HG03439 (cell line): ENCODE measurements at regions not wholly inside any gene's neighbourhood (a gene's known extent, or its start where the extent isn't known, plus 50 kb on each side); places are given as distances from the start of the nearest gene placed in this dataset.
"Not testable (repeated sequence)": the region's sequence is repeated elsewhere in the genome, so short reads cannot be mapped to it uniquely, and the experiment has no call there.

Source experiments
- ATAC-seq: cut with Tn5 transposase; IDR thresholded peaks from one replicate; pipeline ENCODE4 v1.9.1; 2021; ENCODE audit warnings: mild to moderate bottlenecking, moderate library complexity; ENCODE audit not compliant: unreplicated experiment

DNA sequence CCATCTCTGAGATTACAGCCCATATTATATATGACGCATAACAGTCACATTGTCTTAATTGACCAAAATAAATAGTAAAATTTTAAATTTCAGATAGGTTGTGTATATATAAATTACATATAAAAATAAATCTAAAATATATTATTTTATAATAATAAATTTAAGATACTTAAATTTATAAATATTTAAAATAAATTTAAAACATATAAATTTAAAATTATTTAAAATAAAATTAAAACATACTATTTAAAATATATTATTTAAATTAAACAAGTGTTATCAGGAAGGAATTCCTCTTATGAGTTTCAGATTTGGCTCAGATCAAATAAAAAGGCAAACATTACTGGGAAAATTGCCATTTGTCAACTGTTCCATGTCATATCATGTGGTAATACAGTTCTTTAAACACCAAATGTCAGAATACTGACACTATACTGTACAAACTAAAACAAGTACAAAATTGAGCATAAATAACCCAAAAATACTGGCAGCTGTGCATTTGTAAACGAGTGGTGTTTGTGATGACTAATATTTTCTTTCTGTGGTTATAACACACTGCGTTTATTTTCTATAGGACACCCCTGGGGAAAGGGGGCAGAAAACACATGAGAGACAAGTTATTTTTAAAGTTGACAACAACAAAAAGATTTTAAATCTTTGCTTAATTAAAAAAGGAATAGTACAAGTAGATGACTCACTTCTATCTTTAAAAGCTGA, 71.3 kb upstream of the DGKB start:
- peak; percentile 87 for ATAC-seq

DNA sequence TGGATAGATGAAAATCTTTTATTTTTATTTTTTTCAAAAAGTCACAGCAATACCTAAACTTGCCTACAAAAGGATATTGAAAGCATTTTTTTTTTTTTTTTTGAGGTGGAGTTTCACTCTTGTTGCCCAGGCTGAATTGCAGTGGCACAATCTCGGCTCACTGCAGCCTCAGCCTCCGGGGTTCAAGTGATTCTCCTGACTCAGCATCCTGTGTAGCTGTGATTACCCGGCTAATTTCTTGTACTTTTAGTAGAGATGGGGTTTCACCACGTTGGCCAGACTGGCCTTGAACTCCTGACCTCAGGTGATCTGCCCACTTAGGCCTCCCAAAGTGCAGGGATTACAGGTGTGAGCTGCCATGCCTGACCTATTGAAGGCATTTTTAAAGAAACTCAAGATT, 69.1 kb upstream of the DGKB start:
- ATAC-seq: not testable (repeated sequence)

DNA sequence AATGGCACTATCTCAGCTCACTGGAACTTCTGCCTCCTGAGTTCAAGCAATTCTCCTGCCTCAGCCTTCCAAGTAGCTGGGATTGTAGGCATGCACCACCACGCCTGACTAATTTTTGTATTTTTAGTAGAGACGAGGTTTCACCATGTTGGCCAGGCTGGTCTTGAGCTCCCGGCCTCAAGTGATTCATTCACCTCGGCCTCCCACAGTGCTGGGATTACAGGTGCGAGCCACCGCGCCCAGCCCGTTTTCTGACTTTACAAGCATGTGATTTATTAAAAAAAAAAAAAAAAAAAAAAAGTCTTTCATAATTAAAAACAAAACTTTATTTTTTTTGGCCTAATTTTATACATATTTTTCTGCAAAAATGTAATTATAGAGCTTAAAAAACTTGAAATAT, 64.8 kb upstream of the DGKB start:
- ATAC-seq: not testable (repeated sequence)

DNA sequence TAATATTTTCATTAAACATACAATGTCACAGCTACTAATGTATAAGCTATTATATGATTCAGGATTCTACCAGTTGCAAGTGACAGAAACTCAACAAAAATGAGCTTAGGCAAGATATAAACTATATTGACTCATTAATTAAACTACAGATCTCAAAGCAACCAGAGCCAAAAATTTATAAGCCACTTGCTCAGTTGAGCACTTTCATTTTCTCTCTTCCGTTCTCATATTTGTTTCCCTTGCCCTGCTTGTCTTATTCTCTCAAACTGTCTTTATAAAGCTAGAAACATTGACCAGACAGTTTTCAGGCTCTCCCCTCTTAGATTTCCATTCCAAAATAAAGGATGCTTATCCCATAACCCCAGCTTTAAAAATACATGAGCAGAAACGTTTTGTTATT, 60.2 kb upstream of the DGKB start:
- no peak for ATAC-seq

DNA sequence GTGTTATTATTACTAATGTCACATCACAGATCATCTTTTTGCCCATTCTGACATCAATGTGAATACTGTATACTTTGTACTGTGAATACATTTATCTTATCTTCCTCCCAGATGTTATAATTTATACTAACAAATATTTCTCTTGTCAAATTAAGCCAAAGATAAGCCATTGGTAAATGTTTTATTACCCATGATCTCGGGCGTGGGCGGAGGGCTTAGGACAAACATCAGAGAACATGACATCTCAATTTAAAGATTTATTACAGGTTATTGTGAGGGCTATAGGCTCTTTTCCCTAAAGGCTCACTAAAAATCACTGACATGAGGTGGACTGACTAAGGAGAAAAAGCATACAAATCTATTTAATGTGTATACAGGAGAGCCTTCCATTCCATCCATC, 58.2 kb upstream of the DGKB start:
- no peak for ATAC-seq

DNA sequence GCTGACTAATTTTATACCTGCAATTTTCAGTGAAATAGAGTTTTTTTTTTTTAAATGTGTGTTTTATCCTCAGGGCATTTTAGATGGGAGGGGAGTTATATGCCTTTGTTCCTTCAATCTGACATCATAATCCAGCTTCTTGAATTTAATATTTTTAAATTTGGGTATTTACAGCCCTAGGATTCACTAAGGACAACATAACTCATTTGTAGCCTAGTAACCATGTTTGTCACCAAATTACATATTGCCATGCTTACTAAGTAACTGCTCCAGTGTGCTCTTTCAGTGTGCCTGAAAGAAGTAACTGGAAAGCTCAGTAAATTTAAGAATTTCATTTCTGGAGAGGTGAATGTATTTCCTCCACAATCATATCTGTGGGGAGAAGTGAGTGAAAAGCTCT, 56.8 kb upstream of the DGKB start:
- ATAC-seq: no peak

DNA sequence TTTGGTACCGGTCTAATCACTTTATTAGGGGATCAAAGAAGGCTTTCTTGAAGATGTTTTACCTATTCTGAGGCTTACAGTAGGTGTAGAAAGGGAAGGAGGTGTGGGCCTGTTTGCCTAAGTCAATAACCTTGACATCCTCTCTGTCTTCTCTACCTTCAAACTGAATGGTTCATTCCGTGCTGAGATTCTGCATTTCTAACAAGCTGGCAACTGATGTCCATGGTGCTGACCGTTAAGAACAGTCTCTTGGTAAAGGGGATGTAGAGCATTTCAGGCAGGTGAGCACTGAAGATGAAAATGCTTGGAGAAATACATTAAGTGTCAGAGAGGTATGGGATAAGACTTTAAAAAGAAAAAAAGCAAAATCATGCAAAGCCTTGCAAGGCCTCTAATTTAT, 51.5 kb upstream of the DGKB start:
- ATAC-seq: no peak
